ENCODE measurements at regions not wholly inside any gene's neighbourhood (a gene's known extent, or its start where the extent isn't known, plus 50 kb on each side); places are given as distances from the start of the nearest gene placed in this dataset.

DNA sequence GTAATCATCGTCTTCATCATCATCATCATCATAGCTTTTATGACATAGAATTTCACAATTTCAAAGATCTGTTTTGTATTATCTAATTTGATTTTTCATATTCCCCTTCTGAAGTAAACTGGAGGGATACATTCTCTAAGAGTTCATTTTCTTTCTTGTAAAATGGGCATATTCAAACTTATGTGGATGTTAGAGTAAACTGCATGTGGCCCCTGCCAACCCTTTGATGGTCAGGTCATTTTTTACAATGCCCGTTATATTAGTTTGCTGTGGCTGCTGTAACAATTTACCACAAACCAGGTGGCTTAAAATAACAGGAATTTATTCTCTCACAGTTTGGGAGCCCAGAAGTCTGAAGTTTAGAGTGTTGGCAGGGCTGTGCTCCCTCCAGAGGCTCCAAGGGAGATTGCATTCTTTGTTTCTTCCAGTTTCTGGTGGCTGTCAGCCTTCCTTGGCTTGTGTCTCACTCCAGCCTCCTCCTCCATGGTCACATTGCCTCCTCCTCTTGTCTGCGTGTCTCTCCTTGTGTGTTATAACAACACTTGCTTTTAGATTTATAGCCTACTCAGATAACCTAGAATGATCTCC lies 127.5 kb upstream of the MMADHC start:
- no peaks in the 10 kb centered on the region; the same call in 1 of the 2 replicates for H3K4me1 ChIP-seq (ENCODE audit: insufficient read depth, low read length)
- H2AFZ ChIP-seq (ENCODE audit: low read length), result no peak overlapping the region
- CTCF ChIA-PET, result no interaction called here
- no peaks in the 10 kb centered on the region for H3K79me2 ChIP-seq (ENCODE audit: low read length)
- no peaks in the 10 kb centered on the region for H3K9me3 ChIP-seq (ENCODE audit: low read length)
- ATAC-seq (peak; percentile 98), DNase-seq (peak; percentile 74)
- H3K4me2 ChIP-seq (ENCODE audit: low read length), result no peak overlapping the region
- TF ChIP-seq, protein P1, sequence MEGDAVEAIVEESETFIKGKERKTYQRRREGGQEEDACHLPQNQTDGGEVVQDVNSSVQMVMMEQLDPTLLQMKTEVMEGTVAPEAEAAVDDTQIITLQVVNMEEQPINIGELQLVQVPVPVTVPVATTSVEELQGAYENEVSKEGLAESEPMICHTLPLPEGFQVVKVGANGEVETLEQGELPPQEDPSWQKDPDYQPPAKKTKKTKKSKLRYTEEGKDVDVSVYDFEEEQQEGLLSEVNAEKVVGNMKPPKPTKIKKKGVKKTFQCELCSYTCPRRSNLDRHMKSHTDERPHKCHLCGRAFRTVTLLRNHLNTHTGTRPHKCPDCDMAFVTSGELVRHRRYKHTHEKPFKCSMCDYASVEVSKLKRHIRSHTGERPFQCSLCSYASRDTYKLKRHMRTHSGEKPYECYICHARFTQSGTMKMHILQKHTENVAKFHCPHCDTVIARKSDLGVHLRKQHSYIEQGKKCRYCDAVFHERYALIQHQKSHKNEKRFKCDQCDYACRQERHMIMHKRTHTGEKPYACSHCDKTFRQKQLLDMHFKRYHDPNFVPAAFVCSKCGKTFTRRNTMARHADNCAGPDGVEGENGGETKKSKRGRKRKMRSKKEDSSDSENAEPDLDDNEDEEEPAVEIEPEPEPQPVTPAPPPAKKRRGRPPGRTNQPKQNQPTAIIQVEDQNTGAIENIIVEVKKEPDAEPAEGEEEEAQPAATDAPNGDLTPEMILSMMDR (conservative IDR thresholded peaks at IDR 0.05; ENCODE audit: low read depth, low read length), result peak; percentile 82
- TF ChIP-seq EZH2 (IDR thresholded peaks at IDR 0.05; ENCODE audit: low read length, unreplicated experiment) (no peak), EZH2phosphoT487 (IDR thresholded peaks at IDR 0.05; ENCODE audit: borderline replicate concordance, low read length) (no peak)
- no peak overlapping the region for H3K9ac ChIP-seq (ENCODE audit: low read length)
- H4K20me1 ChIP-seq (ENCODE audit: low read length), result no peaks in the 10 kb centered on the region
- no peaks in the 10 kb centered on the region for H3K27me3 ChIP-seq (ENCODE audit: low read length)
- H3K27ac ChIP-seq (ENCODE audit: low read length), result no peak overlapping the region
- intact Hi-C loops (cut with micrococcal nuclease), result loop anchor here (1.0 to 5.0 kb wide), 2 partner anchors 98 to 118 kb away; no protein-coding TSS in a partner anchor
- no peaks in the 10 kb centered on the region for H3K36me3 ChIP-seq (ENCODE audit: low read depth, low read length)
- no peaks in the 10 kb centered on the region for H3F3A ChIP-seq (ENCODE audit: low read length, unreplicated experiment)
- POLR2A ChIA-PET (ENCODE audit: unreplicated experiment), result no interaction called here
- no peaks in the 10 kb centered on the region; the same call in 1 of the 2 replicates for H3K9me2 ChIP-seq (replicated peaks; ENCODE audit: low read length)
- H3K4me3 ChIP-seq (ENCODE audit: low read length), result no peak overlapping the region
- no TSS peak for BruUV-seq (replicated peaks)

DNA sequence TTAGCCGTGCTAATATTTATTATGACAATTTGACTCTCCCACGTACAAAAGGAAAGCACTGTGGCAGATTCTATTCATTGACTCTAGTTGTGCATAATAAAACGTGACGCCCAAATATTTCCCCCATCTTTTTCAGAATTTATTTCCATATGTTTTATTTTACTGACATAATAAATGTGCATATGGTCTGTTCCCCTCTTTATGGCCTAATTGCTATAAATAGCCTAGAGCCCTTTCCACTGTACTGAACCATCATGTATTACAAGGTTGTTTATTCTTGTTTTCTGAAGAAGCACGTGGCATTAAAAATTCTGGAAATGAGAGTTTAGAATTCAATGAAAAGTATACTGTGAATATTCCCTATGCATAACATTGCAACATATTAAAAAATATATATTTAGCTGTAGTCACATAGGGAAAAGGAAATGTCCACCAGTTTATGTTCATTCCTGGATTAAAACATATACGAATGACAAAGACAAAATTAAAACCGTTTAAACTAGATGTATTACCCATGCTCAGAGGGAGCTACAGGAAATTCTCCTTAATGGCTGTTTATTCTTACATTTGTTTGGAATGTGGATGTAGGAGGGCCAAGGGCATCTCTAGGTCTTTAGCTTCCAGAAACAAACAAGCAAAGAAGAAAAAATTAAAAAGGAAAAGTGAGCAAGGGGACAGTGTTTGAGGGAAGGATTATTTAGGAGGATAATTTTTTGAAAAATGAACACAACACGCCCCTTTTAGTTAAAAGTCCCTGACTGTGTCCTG lies 122.1 kb upstream of the MMADHC start:
- no peak for ATAC-seq
- POLR2A ChIA-PET (ENCODE audit: unreplicated experiment), result no interaction called here

More for the DNA sequence above, 122.1 kb upstream of the MMADHC start:
- Histone ChIP-seq H2AFZ (ENCODE audit: low read length) (no peak overlapping the region), H3K27me3 (ENCODE audit: low read length) (no peaks in the 10 kb centered on the region), H3K9me2 (replicated peaks; ENCODE audit: low read length) (0 out of 2 replicates have a peak, but pooled peaks cover 4% of the 10 kb centered on the region), H3F3A (ENCODE audit: low read length, unreplicated experiment) (no peaks in the 10 kb centered on the region), H3K4me3 (ENCODE audit: low read length) (no peak overlapping the region), H3K4me2 (ENCODE audit: low read length) (no peak overlapping the region), H3K9me3 (ENCODE audit: low read length) (no peaks in the 10 kb centered on the region), H3K79me2 (ENCODE audit: low read length) (no peaks in the 10 kb centered on the region), H3K9ac (ENCODE audit: low read length) (no peak overlapping the region), H3K4me1 (ENCODE audit: insufficient read depth, low read length) (no peaks in the 10 kb centered on the region), H4K20me1 (ENCODE audit: low read length) (no peaks in the 10 kb centered on the region), H3K27ac (ENCODE audit: low read length) (no peak overlapping the region), H3K36me3 (ENCODE audit: low read depth, low read length) (no peaks in the 10 kb centered on the region)
- BruUV-seq (replicated peaks), result no TSS peak
- no peak for DNase-seq
- intact Hi-C loops (cut with micrococcal nuclease), result no loop called here
- TF ChIP-seq, protein P1 (conservative IDR thresholded peaks at IDR 0.05; ENCODE audit: low read depth, low read length), result no peak
- TF ChIP-seq EZH2 (IDR thresholded peaks at IDR 0.05; ENCODE audit: low read length, unreplicated experiment) (no peak), EZH2phosphoT487 (IDR thresholded peaks at IDR 0.05; ENCODE audit: borderline replicate concordance, low read length) (no peak)
- CTCF ChIA-PET, result no interaction called here

Measured in PC-3 (cell line).